ENCODE measurements at regions not wholly inside any gene's neighbourhood (a gene's known extent, or its start where the extent isn't known, plus 50 kb on each side); places are given as distances from the start of the nearest gene placed in this dataset.
A peak's percentile ranks its signal among the peaks of the same experiment; 100 is the strongest.
"Not testable (repeated sequence)": the region's sequence is repeated elsewhere in the genome, so short reads cannot be mapped to it uniquely, and the experiment has no call there.

DNA sequence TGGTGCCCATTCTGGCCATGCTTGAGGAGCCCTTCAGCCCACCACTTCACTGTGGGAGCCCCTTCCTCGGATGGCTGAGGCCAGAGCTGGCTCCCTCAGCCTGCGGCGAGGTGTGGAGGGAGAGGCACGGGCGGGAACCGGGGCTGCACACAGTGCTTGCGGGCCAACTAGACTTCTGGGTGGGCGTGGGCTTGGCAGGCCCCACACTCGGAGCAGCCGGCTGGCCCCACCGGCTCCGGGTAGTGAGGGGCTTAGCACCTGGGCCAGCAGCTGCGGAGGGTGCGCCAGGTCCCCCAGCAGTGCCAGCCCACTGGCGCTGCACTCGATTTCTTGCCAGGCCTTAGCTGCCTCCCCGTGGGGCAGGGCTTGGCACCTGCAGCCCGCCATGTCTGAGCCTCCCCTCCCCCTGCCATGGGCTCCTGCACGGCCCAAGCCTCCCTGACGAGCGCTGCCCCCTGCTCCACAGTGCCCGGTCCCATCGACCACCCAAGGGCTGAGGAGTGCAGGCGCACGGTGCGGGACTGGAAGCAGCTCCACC lies 554.2 kb downstream of the GABRG2 start:
- not testable (repeated sequence) for DNase-seq (ENCODE audit: low read depth)

DNA sequence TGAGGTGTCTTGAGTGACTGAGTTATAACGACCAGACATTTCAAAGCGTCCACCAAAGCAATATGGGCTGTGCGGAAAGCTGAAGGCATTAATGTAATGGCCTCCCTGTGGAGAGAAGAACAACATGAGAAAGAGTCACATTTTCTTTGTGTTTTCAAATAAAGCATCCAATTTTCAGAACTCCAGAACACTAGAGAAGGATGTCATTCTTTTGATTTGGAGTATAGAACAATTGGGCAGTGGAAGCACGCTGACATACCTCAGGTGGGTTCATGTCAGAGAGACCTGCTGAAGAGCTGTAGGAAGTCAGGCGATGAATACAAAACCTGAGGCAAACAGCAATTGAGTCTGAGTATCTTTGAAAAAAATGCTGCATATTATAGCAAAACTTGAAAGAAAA lies 556.5 kb downstream of the GABRG2 start:
- DNase-seq (ENCODE audit: low read depth): no peak

- no peak for DNase-seq (ENCODE audit: low read depth)
Observed at GRCh38 chr5:162637481-162637880, 569.9 kb downstream of the GABRG2 start.

DNA sequence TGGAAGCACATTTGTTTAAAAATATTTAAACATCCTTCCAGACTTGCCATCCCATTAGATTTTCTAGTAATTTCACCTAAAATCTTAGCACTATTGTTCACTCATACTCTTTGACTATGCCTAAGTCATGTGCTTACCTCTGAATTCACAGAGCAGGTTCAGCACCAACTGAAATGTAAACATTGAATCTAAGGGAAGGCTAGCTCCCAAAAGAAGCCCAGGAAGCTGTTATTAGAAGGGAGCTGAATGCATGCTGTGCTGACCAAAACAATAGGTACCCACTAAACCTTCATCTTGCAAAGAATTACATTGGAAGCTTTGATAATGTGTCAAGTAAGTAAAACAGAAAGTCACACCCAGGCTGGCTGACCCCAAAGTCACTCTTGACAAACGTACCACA lies 571.3 kb downstream of the GABRG2 start:
- DNase-seq (ENCODE audit: low read depth): no peak

- DNase-seq (ENCODE audit: low read depth): no peak
Observed at GRCh38 chr5:162641142-162641813, 573.7 kb downstream of the GABRG2 start.

- peak; percentile 2 for DNase-seq (ENCODE audit: low read depth)
Observed at GRCh38 chr5:162654661-162655405, 587.3 kb downstream of the GABRG2 start.

GRCh38 chr5:162657076-162657475 lies 589.5 kb downstream of the GABRG2 start:
- DNase-seq (ENCODE audit: low read depth): peak; percentile 33

DNA sequence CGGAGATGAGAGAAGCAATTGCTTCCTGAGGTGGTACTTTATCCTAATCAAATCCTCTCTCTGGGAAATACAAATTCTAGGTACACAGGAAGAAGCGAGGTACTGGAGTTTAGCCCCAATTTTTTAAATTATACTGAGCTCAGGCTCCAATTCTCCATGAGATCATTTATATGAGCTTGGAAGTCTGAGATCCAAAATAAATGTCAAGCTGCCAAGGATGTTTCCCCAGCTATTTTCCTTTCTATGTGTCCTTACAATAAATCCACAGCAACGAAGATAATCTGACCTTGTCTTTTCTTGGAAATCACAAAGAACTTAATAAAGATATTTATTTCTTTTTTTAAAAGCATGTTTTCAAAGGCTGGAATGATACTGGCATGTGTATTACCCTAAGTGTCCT lies 597.3 kb downstream of the GABRG2 start:
- no peak for DNase-seq (ENCODE audit: low read depth)

DNA sequence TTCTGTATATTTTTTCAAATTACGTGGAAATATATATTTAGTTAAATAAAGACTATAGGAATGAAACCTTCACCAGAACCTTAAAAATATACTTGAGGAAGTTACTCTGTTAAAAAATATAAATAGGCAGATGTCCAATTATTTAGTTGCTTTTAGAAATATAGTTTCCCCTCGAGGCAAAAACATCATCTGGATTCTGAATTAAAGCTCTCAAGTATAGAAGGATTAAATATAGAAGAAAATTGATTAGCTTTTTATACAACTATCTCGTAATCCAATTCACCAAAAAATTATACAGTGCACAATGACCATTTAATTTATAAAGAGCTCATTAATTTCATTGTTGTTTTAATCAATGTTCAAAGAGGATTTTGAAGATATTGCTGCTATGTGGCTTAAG lies 601.4 kb downstream of the GABRG2 start:
- no peak for DNase-seq (ENCODE audit: low read depth)

DNA sequence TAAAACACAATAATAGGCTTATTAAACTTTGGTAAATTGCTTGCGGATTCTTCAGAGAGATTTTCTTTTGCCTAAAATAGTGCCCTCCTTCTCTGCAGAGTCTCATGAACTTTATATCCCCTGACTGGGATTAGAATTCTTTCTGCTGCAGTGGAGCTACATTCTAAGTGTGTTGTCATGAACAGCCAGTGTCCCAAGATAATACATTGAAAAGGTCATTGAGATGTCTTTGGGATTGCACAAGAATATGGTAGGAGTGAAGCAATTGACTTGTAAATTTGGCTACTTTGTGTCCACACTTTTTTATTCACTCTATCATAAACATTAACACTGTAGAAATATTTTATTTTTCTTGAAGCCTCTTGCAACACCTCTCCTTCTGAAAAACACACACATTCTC lies 604.5 kb downstream of the GABRG2 start:
- no peak for DNase-seq (ENCODE audit: low read depth)

DNA sequence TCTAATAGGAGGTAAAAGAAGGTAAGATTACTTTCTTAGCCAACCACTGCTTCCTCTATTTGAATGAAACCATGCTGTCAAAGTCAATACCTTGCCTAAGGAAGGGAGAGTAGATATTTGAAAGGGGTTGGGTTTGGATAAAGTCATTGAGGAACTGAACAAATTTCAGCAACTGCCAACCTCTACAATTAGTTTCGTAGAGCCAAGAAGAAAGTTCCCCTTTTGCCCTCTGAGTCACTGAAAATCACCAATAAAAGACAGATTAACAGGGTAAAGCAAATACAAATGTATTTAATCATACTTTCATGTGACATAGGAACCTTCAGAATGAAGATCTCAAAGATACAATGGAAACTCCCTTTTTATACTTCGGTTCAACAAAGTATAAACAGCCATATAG lies 615.7 kb downstream of the GABRG2 start:
- DNase-seq (ENCODE audit: low read depth): peak; percentile 43

DNA sequence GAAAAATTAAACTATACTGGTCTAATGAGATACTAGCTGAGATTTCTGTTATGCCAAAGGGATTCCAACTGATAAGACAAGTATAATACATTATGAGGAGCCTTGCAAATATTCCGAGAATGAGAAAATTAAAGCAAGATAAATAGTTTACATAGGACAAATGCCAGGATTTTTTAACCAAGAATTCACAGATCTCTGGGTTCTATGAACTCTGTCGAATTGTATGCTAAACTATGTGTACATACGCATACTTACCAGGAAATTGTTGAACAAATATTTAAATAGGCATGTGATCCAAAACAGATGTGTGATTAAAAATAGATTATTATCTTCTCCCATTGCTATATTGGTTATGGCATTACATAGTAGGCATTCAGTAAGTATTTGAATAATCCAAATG lies 616.6 kb downstream of the GABRG2 start:
- no peak for DNase-seq (ENCODE audit: low read depth)

DNA sequence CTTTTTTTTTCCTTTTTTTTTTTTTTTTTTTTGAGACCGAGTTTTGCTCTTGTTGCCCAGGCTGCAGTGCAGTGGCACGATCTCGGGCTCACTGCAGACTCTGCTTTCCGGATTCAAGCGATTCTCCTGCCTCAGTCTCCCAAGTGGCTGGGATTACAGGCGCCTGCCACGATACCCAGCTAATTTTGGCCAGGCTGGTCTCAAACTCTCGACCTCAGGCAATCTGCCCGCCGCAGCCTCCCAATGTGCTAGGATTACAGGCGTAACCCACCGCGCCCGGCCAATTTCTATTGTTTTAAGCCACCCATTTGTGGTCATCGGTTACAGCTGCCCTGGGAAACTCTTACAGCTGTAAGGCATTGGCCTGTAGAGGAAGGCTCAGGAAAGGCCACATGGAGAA lies 617.7 kb downstream of the GABRG2 start:
- DNase-seq (ENCODE audit: low read depth): no peak

GRCh38 chr5:162696272-162696671 lies 628.7 kb downstream of the GABRG2 start:
- not testable (repeated sequence) for DNase-seq (ENCODE audit: low read depth)

DNA sequence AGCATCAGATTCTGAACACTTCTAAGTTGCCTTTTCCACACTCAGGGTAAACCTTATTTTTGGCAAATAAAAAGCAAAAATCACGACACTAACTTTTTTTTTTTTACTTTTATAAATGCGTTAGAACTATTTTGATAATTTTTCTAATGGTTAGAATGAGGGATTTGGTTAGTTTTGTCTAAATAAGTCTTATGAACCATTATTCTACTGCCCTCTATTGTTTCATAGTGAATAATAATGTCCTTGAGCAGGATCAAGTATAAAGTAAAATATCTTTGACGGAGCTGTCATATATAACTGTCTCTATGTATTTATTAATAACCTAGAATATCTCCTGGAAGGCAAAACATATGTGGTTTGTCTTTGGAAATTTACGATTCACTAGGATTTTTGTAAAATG lies 631.8 kb downstream of the GABRG2 start:
- DNase-seq (ENCODE audit: low read depth): no peak

- DNase-seq (ENCODE audit: low read depth): peak; percentile 10
Observed at GRCh38 chr5:162703914-162704313, 636.3 kb downstream of the GABRG2 start.

GRCh38 chr5:162711244-162711643 lies 643.7 kb downstream of the GABRG2 start:
- DNase-seq (ENCODE audit: low read depth): no peak

DNA sequence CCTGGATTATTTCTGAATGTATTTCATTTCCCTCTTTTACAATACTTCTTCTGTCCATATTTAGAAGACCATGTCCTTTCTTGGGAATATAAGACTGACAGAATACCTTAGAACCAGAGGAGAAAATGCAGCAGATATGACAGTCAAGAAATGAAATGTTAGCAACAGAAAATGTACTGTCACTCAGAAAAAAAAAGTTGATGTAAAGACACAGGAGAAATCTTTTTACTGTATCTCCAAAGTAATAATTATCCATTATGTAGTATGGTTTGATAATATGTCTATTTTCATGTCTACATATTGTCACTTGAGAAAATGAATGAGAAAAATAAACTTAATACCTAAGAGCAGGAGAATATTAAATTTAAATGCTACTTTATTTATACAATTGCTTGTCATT lies 652.1 kb downstream of the GABRG2 start:
- DNase-seq (ENCODE audit: low read depth): no peak

DNA sequence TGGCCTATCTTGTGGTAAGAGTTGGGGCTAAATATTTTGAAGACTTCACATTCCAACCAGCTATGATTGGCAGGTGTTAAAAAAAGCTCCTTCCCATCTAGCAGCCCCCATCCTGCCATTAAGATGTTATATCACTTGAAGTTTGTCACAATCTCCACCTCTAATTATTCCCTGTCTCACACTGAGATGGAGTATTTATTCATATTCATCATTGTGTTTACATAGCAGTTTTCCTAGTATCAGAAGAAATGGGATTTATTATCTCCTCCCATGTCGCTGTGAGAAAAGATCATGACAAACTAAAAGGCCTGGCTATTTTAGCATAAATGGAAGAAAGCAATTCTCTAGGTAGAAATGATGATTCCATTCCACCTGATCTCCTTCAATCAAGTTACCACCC lies 653.6 kb downstream of the GABRG2 start:
- no peak for DNase-seq (ENCODE audit: low read depth)

GRCh38 chr5:162752612-162753011 lies 684.8 kb upstream of the CCNG1 start:
- DNase-seq (ENCODE audit: low read depth): no peak

DNA sequence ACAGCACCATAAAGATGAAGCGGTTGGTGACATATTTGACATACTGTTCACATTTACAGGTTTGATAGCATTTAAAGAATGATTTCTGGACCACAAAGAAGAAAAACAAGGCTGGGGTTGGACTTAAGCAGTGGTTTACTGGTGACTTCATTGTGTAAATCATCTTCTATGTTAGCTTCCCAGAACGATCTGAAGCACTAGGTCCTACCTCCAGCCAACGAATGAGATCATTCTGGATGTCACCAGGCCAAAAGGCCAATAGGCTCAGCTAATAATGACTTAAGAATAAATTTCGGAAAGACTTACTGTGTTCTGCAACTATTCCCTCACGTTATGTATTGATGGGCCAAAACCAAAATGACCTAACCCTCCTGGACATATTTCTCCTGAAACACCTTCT lies 675.3 kb upstream of the CCNG1 start:
- no peak for DNase-seq (ENCODE audit: low read depth)

DNA sequence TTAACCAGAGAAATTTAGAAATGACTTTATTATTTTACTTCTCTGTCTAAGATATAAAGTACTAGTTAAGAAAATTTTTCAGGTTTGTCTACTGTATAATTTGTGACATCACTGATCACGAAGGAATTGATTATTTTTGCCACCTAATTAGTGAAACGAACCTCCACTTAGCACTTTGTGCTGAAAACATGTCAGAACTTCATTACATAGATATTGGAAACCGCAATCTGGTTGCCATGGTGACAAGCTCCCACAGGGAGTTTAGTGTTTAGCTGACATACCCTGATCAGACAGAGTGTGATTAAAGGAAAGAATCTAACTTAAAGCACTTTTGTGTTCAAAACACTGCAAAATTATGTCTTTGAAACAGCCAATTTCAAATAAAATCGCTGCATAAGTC lies 668.4 kb upstream of the CCNG1 start:
- no peak for DNase-seq (ENCODE audit: low read depth)

DNA sequence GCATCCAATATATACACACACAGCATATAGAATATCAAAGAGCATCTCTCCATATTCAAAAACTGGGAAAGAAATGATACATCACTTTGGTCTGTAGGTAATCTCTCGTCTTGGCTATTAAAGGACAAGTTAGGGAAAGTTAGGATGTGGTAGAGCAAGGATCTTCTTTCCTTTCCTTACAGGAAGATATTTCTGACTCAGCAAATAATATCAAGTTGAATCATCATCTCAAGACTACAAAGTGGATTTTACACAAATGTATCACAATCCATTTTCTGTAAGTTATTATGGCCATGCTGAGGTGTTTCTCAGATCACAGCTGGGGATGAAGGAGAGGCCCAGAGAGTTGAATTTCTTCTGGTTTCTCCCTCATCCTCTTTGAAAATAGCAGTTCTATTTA lies 651.7 kb upstream of the CCNG1 start:
- no peak for DNase-seq (ENCODE audit: low read depth)
